ENCODE measurements at regions not wholly inside any gene's neighbourhood (a gene's known extent, or its start where the extent isn't known, plus 50 kb on each side); places are given as distances from the start of the nearest gene placed in this dataset.

DNA sequence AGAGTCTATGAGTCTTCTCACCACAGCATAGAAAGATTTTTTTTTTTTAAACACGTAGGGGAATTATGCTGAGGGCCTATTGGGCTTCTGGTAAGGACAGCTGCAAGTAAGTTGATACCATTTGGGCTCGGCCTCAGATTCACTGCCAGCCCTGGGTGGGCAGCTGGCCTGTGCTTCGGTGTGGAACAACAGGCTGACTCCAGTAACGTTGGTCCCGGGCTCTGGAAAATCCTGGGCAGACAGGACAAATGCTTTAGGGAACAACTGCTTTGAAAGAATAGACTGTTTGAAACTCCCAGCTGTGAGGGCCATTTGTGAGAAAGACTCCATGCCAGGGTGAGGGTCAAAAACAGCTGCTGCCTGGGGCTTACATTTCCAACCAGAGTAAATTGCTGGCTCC is 366.5 kb downstream of the QKI start:
- TF ChIP-seq, protein P1, sequence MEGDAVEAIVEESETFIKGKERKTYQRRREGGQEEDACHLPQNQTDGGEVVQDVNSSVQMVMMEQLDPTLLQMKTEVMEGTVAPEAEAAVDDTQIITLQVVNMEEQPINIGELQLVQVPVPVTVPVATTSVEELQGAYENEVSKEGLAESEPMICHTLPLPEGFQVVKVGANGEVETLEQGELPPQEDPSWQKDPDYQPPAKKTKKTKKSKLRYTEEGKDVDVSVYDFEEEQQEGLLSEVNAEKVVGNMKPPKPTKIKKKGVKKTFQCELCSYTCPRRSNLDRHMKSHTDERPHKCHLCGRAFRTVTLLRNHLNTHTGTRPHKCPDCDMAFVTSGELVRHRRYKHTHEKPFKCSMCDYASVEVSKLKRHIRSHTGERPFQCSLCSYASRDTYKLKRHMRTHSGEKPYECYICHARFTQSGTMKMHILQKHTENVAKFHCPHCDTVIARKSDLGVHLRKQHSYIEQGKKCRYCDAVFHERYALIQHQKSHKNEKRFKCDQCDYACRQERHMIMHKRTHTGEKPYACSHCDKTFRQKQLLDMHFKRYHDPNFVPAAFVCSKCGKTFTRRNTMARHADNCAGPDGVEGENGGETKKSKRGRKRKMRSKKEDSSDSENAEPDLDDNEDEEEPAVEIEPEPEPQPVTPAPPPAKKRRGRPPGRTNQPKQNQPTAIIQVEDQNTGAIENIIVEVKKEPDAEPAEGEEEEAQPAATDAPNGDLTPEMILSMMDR (IDR thresholded peaks at IDR 0.05 in 4 of 5, conservative IDR thresholded peaks at IDR 0.05 in 1 of 5), result no peak
- no peak for TF ChIP-seq POLR2A (IDR thresholded peaks at IDR 0.05)

All from gastrocnemius medialis (tissue), 4 donors.